ENCODE measurements at regions not wholly inside any gene's neighbourhood (a gene's known extent, or its start where the extent isn't known, plus 50 kb on each side); places are given as distances from the start of the nearest gene placed in this dataset.
"Not testable (repeated sequence)": the region's sequence is repeated elsewhere in the genome, so short reads cannot be mapped to it uniquely, and the experiment has no call there.

DNA sequence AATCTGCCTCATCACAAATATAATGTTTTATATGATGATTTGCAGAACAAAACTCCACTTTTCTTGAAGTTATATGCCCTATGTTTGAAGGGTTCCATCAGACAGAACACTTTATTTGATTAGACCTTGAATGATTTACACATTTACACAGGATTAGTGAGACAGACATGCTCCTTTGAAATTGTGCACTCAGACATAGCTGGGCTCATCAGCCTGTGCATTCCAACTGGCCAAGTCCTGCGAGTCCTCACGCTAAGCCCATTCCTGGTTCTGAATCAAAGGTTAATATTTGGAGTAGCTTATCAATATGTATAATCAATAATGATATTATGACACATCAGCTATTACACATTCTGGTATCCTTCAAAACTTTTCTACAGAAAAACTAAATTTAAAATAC is 173.6 kb downstream of the MBL2 start:
- 96% methylated on average over 2 of the region's 2 CpGs; no CpG with 5 or more reads in 1 of the 2 experiments for WGBS, 2 experiments (ENCODE audit: insufficient coverage in 1 of 2, insufficient read length in 1 of 2)
- Mint-ChIP-seq H3K27me3 (ENCODE audit: insufficient read depth) (no peaks in the 10 kb centered on the region), H3K36me3 (ENCODE audit: low read depth) (no peaks in the 10 kb centered on the region), H3K27ac (no peak overlapping the region), H3K9me3 (no peaks in the 10 kb centered on the region), H3K4me3 (no peak overlapping the region), H3K4me1 (peaks cover 7% of the 10 kb centered on the region)
- H3K4me1 ChIP-seq (ENCODE audit: control insufficient read depth, insufficient read depth, low read length), result no peaks in the 10 kb centered on the region
- no peaks in the 10 kb centered on the region for H3K36me3 ChIP-seq (ENCODE audit: control insufficient read depth, insufficient read depth, low read length)
- H3K9me3 ChIP-seq (ENCODE audit: control insufficient read depth, low read length), result no peaks in the 10 kb centered on the region
- TF ChIP-seq, protein P1, sequence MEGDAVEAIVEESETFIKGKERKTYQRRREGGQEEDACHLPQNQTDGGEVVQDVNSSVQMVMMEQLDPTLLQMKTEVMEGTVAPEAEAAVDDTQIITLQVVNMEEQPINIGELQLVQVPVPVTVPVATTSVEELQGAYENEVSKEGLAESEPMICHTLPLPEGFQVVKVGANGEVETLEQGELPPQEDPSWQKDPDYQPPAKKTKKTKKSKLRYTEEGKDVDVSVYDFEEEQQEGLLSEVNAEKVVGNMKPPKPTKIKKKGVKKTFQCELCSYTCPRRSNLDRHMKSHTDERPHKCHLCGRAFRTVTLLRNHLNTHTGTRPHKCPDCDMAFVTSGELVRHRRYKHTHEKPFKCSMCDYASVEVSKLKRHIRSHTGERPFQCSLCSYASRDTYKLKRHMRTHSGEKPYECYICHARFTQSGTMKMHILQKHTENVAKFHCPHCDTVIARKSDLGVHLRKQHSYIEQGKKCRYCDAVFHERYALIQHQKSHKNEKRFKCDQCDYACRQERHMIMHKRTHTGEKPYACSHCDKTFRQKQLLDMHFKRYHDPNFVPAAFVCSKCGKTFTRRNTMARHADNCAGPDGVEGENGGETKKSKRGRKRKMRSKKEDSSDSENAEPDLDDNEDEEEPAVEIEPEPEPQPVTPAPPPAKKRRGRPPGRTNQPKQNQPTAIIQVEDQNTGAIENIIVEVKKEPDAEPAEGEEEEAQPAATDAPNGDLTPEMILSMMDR (conservative IDR thresholded peaks at IDR 0.05), result no peak
- no peaks in the 10 kb centered on the region for H3K27me3 ChIP-seq (ENCODE audit: control insufficient read depth, insufficient read depth, low read length, poor library complexity, severe bottlenecking)
- no peak overlapping the region for H3K4me3 ChIP-seq (ENCODE audit: low read length)
- no peak overlapping the region for H3K27ac ChIP-seq (ENCODE audit: low read depth, low read length)
- DNase-seq, result no peak
- H3K9ac ChIP-seq (ENCODE audit: extremely low read depth, low read length, poor library complexity, severe bottlenecking), result no peak overlapping the region

DNA sequence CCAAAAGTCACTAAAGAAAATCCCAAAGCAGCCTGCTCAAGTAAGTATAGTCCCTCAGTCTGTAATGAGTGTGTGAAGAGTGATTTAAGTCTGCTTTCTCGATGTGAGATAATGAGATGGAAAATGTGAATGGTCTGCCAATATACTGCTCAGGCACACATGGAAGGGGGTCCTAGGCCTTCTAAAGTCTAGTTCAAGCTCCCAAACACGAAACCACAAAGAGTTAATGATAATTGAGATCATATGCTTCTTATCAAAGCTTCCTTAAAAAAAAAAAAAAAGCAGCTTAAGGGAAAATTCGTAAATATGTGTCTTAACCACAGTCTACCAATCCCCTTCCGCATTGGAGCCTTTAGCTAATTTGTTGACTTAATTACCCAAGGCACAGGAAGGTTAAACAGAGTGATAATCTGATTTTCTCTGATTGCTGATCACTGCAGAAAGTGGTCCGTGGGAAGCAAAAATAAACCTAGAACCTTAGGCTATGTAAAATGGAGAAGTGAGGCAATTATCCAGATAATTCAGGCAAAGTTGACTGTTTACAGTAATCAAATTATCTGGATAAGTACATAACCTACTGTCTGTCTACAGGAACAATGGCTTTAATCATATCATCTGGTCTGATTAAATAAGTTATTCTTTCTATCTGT is 172.9 kb downstream of the MBL2 start:
- DNase-seq, result no peak
- H3K36me3 Mint-ChIP-seq (ENCODE audit: low read depth), result no peaks in the 10 kb centered on the region
- Histone ChIP-seq H3K27ac (ENCODE audit: low read depth, low read length) (no peak overlapping the region), H3K4me3 (ENCODE audit: low read length) (no peak overlapping the region), H3K9me3 (ENCODE audit: control insufficient read depth, low read length) (no peaks in the 10 kb centered on the region), H3K4me1 (ENCODE audit: control insufficient read depth, insufficient read depth, low read length) (no peaks in the 10 kb centered on the region), H3K36me3 (ENCODE audit: control insufficient read depth, insufficient read depth, low read length) (no peaks in the 10 kb centered on the region), H3K9ac (ENCODE audit: extremely low read depth, low read length, poor library complexity, severe bottlenecking) (no peak overlapping the region), H3K27me3 (ENCODE audit: control insufficient read depth, insufficient read depth, low read length, poor library complexity, severe bottlenecking) (no peaks in the 10 kb centered on the region)
- peaks cover 7% of the 10 kb centered on the region for H3K4me1 Mint-ChIP-seq
- TF ChIP-seq, protein P1 (conservative IDR thresholded peaks at IDR 0.05), result no peak
- no peaks in the 10 kb centered on the region for H3K27me3 Mint-ChIP-seq (ENCODE audit: insufficient read depth)
- no peaks in the 10 kb centered on the region for H3K9me3 Mint-ChIP-seq
- no peak overlapping the region for H3K4me3 Mint-ChIP-seq
- 77 to 87% methylated on average over 2 to 5 of the region's 5 CpGs for WGBS, 2 experiments (ENCODE audit: insufficient coverage in 1 of 2, insufficient read length in 1 of 2)
- H3K27ac Mint-ChIP-seq, result no peak overlapping the region

DNA sequence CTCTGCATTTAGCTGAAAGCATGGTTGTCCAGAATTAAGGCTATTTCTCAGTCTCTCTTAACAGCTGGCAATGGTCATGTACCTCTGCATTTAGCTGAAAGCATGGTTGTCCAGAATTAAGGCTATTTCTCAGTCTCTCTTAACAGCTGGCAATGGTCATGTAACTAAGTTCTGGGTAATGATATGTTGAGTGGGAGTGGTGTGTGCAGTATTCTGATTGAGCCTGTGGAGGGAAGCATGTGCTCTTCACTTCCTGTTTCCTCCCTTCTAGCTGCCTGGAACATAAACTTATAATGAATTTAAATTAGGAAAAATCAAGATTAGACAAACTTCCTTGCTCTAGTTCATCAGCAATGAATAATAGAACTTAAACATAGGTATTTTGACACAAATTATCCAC is 168.5 kb downstream of the MBL2 start:
- not testable (repeated sequence) for H3K4me3 Mint-ChIP-seq; H3K9me3 Mint-ChIP-seq; H3K4me3 ChIP-seq (ENCODE audit: low read length); H3K27ac Mint-ChIP-seq; H3K9ac ChIP-seq (ENCODE audit: extremely low read depth, low read length, poor library complexity, severe bottlenecking); H3K36me3 Mint-ChIP-seq (ENCODE audit: low read depth); H3K9me3 ChIP-seq (ENCODE audit: control insufficient read depth, low read length); DNase-seq; H3K36me3 ChIP-seq (ENCODE audit: control insufficient read depth, insufficient read depth, low read length); H3K27me3 ChIP-seq (ENCODE audit: control insufficient read depth, insufficient read depth, low read length, poor library complexity, severe bottlenecking); H3K4me1 Mint-ChIP-seq; H3K4me1 ChIP-seq (ENCODE audit: control insufficient read depth, insufficient read depth, low read length); H3K27me3 Mint-ChIP-seq (ENCODE audit: insufficient read depth); H3K27ac ChIP-seq (ENCODE audit: low read depth, low read length)

DNA sequence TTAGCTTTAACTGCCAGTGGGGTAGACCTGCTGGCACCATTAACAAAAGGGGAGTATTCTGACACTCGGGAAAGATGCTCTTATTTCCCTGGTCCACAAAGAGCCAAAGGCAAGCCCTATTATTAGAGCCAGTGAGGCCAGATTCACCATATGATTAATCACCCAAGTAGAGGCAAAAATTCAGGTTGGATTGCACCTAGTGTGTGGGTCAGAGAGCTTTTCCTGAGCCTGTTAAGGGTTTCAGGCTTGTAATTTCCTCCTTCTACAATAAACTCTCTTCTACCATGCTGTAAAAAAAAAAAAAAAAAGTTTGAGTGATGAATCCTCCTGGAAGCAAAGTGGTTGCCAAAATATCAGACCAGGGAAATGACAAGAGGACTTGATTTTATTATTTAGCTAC is 163.5 kb downstream of the MBL2 start:
- DNase-seq, result no peak

More for the DNA sequence above, 163.5 kb downstream of the MBL2 start:
- H3K27me3 Mint-ChIP-seq (ENCODE audit: insufficient read depth), result no peaks in the 10 kb centered on the region
- TF ChIP-seq, protein P1 (conservative IDR thresholded peaks at IDR 0.05), result no peak
- H3K36me3 ChIP-seq (ENCODE audit: control insufficient read depth, insufficient read depth, low read length), result no peaks in the 10 kb centered on the region
- no peak overlapping the region for H3K9ac ChIP-seq (ENCODE audit: extremely low read depth, low read length, poor library complexity, severe bottlenecking)
- no peak overlapping the region for H3K27ac ChIP-seq (ENCODE audit: low read depth, low read length)
- H3K36me3 Mint-ChIP-seq (ENCODE audit: low read depth), result no peaks in the 10 kb centered on the region
- no peaks in the 10 kb centered on the region for H3K4me1 ChIP-seq (ENCODE audit: control insufficient read depth, insufficient read depth, low read length)
- H3K27me3 ChIP-seq (ENCODE audit: control insufficient read depth, insufficient read depth, low read length, poor library complexity, severe bottlenecking), result peaks cover 4% of the 10 kb centered on the region
- H3K27ac Mint-ChIP-seq, result no peak overlapping the region
- no peak overlapping the region for H3K4me3 Mint-ChIP-seq
- H3K4me3 ChIP-seq (ENCODE audit: low read length), result no peak overlapping the region
- no peaks in the 10 kb centered on the region for H3K9me3 ChIP-seq (ENCODE audit: control insufficient read depth, low read length)
- 50 to 78% methylated on average over 1 of the region's 1 CpG for WGBS, 2 experiments (ENCODE audit: insufficient coverage in 1 of 2, insufficient read length in 1 of 2)
- H3K4me1 Mint-ChIP-seq, result no peaks in the 10 kb centered on the region
- peaks cover 3% of the 10 kb centered on the region for H3K9me3 Mint-ChIP-seq
